H1 (cell line): ENCODE measurements at regions not wholly inside any gene's neighbourhood (a gene's known extent, or its start where the extent isn't known, plus 50 kb on each side); places are given as distances from the start of the nearest gene placed in this dataset.

Experiments used
- CTCF ChIA-PET: fragments of 300-600 bp; sonication (Branson Sonifier 250); formaldehyde crosslinking; loops from one replicate; lab custom pipeline; 2021; ENCODE audit not compliant: partially characterized antibody; lab: Charles Lee
- POLR2A ChIA-PET: fragments of 300-600 bp; sonication (Branson Sonifier 250); formaldehyde crosslinking; loops from one replicate; lab custom pipeline; 2021; ENCODE audit warnings: inconsistent platforms; ENCODE audit not compliant: partially characterized antibody; lab: Charles Lee
- DNase-seq, 2 experiments: peaks; one replicate each; pipeline versions ENCODE4 v3.0.0 to v3.0.0-alpha.2; 2010 to 2022; ENCODE audit warnings: low spot score in 2 of 2, low read depth in 1 of 2, mixed read lengths in 1 of 2
- FAIRE-seq: peaks from 2 replicates; lab custom pipeline; 2011; peaks lifted over from hg19 to GRCh38; lab: Jason Lieb, UNC
- H2AFZ ChIP-seq: 2 replicates; pipeline ENCODE4 v1.8.1; 2012; ENCODE audit warnings: low read length, inconsistent platforms
- H2AK5ac ChIP-seq: 2 replicates; pipeline ENCODE4 v1.6.1; 2013; ENCODE audit warnings: low read depth, low read length
- H2BK120ac ChIP-seq: replicated peaks from 2 replicates; pipeline ENCODE3; 2013; ENCODE audit warnings: low read depth, low read length, inconsistent platforms
- H2BK12ac ChIP-seq: 2 replicates; pipeline ENCODE4 v1.6.1; 2013; ENCODE audit warnings: low read depth, low read length
- H2BK15ac ChIP-seq: 2 replicates; pipeline ENCODE4 v1.6.1; 2013; ENCODE audit warnings: low read length
- H2BK20ac ChIP-seq: 2 replicates; pipeline ENCODE4 v1.6.1; 2013; ENCODE audit warnings: low read length
- H2BK5ac ChIP-seq: 2 replicates; pipeline ENCODE4 v1.6.1; 2013; ENCODE audit warnings: low read depth, low read length
- H3K14ac ChIP-seq: 2 replicates; pipeline ENCODE4 v1.6.1; 2013; ENCODE audit warnings: inconsistent platforms; ENCODE audit not compliant: insufficient read length
- H3K18ac ChIP-seq: 2 replicates; pipeline ENCODE4 v1.6.1; 2013; ENCODE audit warnings: low read length; ENCODE audit errors: extremely low read depth
- H3K23ac ChIP-seq: 2 replicates; pipeline ENCODE4 v1.6.1; 2013; ENCODE audit warnings: inconsistent platforms; ENCODE audit not compliant: insufficient read length
- H3K23me2 ChIP-seq: 2 replicates; pipeline ENCODE4 v1.6.1; 2013; ENCODE audit warnings: low read depth, low read length
- H3K27ac ChIP-seq: 2 replicates; pipeline ENCODE4 v1.6.1; 2011; ENCODE audit warnings: low read depth, low read length, inconsistent platforms
- H3K27me3 ChIP-seq, 4 experiments: replicated peaks in 1 of 4; 1 replicate in 1 of 4; 2 replicates in 3 of 4; pipeline versions ENCODE4 v1.6.1 to v1.8.1; 2011 to 2013; ENCODE audit warnings: low read length in 3 of 4, mild to moderate bottlenecking in 3 of 4, inconsistent platforms in 2 of 4, mixed read lengths in 2 of 4, moderate library complexity in 1 of 4; ENCODE audit not compliant: control insufficient read depth in 3 of 4, insufficient read depth in 3 of 4; ENCODE audit errors: extremely low read depth in 1 of 4
- H3K36me3 ChIP-seq, 4 experiments: 2 replicates each; pipeline versions ENCODE4 v1.6.1 to v1.8.1; 2011 to 2013; ENCODE audit warnings: mild to moderate bottlenecking in 4 of 4, low read length in 3 of 4, moderate library complexity in 2 of 4, control low read depth in 1 of 4, inconsistent platforms in 1 of 4; ENCODE audit not compliant: insufficient read depth in 4 of 4, control insufficient read depth in 2 of 4
- H3K4ac ChIP-seq: replicated peaks from 2 replicates; pipeline ENCODE3; 2013; ENCODE audit warnings: low read length, low read depth, mixed read lengths, inconsistent platforms; ENCODE audit not compliant: insufficient read length
- H3K4me1 ChIP-seq, 4 experiments: replicated peaks in 1 of 4; 1 replicate in 1 of 4; 2 replicates in 3 of 4; pipeline versions ENCODE4 v1.6.1 to v1.8.1; 2011 to 2013; ENCODE audit warnings: low read length in 3 of 4, inconsistent platforms in 2 of 4, mixed read lengths in 1 of 4; ENCODE audit not compliant: insufficient read depth in 4 of 4, control insufficient read depth in 3 of 4
- H3K4me2 ChIP-seq, 2 experiments: 2 replicates each; pipeline versions ENCODE4 v1.6.1 to v1.8.1; 2011 to 2013; ENCODE audit warnings: low read depth in 2 of 2, low read length in 2 of 2, control low read depth in 1 of 2, inconsistent platforms in 1 of 2, mild to moderate bottlenecking in 1 of 2; ENCODE audit not compliant: insufficient read depth in 1 of 2
- H3K4me3 ChIP-seq, 4 experiments: fragments of 200-600, 300-600 bp in 1 of 4; sonication (generic), shearing (Covaris generic), sonication (Bioruptor Twin) in 1 of 4; 2 replicates each; pipeline versions ENCODE4 v1.5.1 to v1.8.1; 2011 to 2016; ENCODE audit warnings: low read length in 4 of 4, low read depth in 3 of 4, control low read depth in 2 of 4, inconsistent platforms in 2 of 4, mild to moderate bottlenecking in 2 of 4, mixed read lengths in 1 of 4, moderate library complexity in 1 of 4; ENCODE audit not compliant: insufficient read depth in 2 of 4; ENCODE audit errors: extremely low read depth in 1 of 4
- H3K56ac ChIP-seq: replicated peaks from 2 replicates; pipeline ENCODE3; 2013; ENCODE audit warnings: low read depth, mild to moderate bottlenecking, mixed read lengths, low read length, inconsistent platforms; ENCODE audit not compliant: insufficient read length
- H3K79me1 ChIP-seq: 2 replicates; pipeline ENCODE4 v1.6.1; 2013; ENCODE audit warnings: low read depth, low read length, control low read depth
- H3K79me2 ChIP-seq, 2 experiments: 2 replicates each; pipeline versions ENCODE4 v1.6.1 to v1.8.1; 2012 to 2013; ENCODE audit warnings: low read length in 2 of 2, mild to moderate bottlenecking in 2 of 2, inconsistent platforms in 1 of 2; ENCODE audit not compliant: insufficient read depth in 2 of 2, control insufficient read depth in 1 of 2
- H3K9ac ChIP-seq, 4 experiments: replicated peaks in 1 of 4; 1 replicate in 1 of 4; 2 replicates in 3 of 4; pipeline versions ENCODE4 v1.6.1 to v1.8.1; 2011 to 2013; ENCODE audit warnings: low read depth in 3 of 4, low read length in 3 of 4, control low read depth in 2 of 4, mild to moderate bottlenecking in 2 of 4, moderate library complexity in 2 of 4, inconsistent platforms in 1 of 4; ENCODE audit errors: extremely low read depth in 1 of 4
- H3K9me3 ChIP-seq, 2 experiments: 2 replicates each; pipeline versions ENCODE4 v1.6.1 to v1.8.1; 2012 to 2013; ENCODE audit warnings: mild to moderate bottlenecking in 2 of 2, moderate library complexity in 2 of 2, control low read depth in 1 of 2, inconsistent platforms in 1 of 2, low read depth in 1 of 2, low read length in 1 of 2, mixed read lengths in 1 of 2; ENCODE audit not compliant: insufficient read depth in 2 of 2
- H4K20me1 ChIP-seq, 2 experiments: replicated peaks in 1 of 2; 2 replicates each; pipeline versions ENCODE3 to v1.8.1; 2011 to 2013; ENCODE audit warnings: inconsistent platforms in 2 of 2, low read length in 2 of 2, mild to moderate bottlenecking in 1 of 2; ENCODE audit not compliant: insufficient read depth in 2 of 2, control insufficient read depth in 1 of 2
- H4K5ac ChIP-seq: 2 replicates; pipeline ENCODE4 v1.6.1; 2013; ENCODE audit warnings: low read length, low read depth, mixed read lengths, inconsistent platforms; ENCODE audit not compliant: insufficient read length
- H4K8ac ChIP-seq: 2 replicates; pipeline ENCODE4 v1.8.0; 2013; ENCODE audit warnings: mild to moderate bottlenecking, moderate library complexity, low read length, inconsistent platforms; ENCODE audit not compliant: insufficient read depth; ENCODE audit errors: extremely low read depth
- H4K91ac ChIP-seq: replicated peaks from 2 replicates; pipeline ENCODE3; 2013; ENCODE audit warnings: low read length, mixed read lengths, inconsistent platforms; ENCODE audit not compliant: insufficient read length
- ASH2L ChIP-seq: fragments of 200-600, 300-600 bp; sonication (generic); IDR thresholded peaks from one replicate; pipeline ENCODE4 v1.7.1; 2017; ENCODE audit warnings: low read length
- CBX5 ChIP-seq: fragments of 300-800, 300-1000 bp; sonication (generic); IDR thresholded peaks from 2 replicates; pipeline ENCODE4 v1.7.1; 2016; ENCODE audit warnings: antibody characterized with exemption, low read length, low read depth
- CREB1 ChIP-seq: IDR thresholded peaks from 2 replicates; pipeline ENCODE4 v1.6.1; 2012; ENCODE audit warnings: inconsistent platforms
- EP300 ChIP-seq, 2 experiments: IDR thresholded peaks; 1 replicate in 1 of 2; 2 replicates in 1 of 2; pipeline ENCODE4 v1.6.1; 2011 to 2012; ENCODE audit warnings: low read depth in 2 of 2, low read length in 2 of 2, mild to moderate bottlenecking in 2 of 2, borderline replicate concordance in 1 of 2, inconsistent platforms in 1 of 2, moderate library complexity in 1 of 2
- GABPA ChIP-seq: IDR thresholded peaks from 2 replicates; pipeline ENCODE4 v1.6.1; 2011; ENCODE audit warnings: mild to moderate bottlenecking, low read length, moderate library complexity, borderline replicate concordance; ENCODE audit not compliant: insufficient read depth
- HDAC2 ChIP-seq, 2 experiments: fragments of 300-600 bp in 1 of 2; sonication (generic) in 1 of 2; IDR thresholded peaks; 2 replicates each; pipeline ENCODE4 v1.6.1; 2011 to 2012; ENCODE audit warnings: low read depth in 2 of 2, low read length in 2 of 2, mild to moderate bottlenecking in 2 of 2, moderate library complexity in 2 of 2, borderline replicate concordance in 1 of 2, inconsistent platforms in 1 of 2
- JUND ChIP-seq: IDR thresholded peaks from 2 replicates; pipeline ENCODE4 v1.6.1; 2011; ENCODE audit warnings: mild to moderate bottlenecking, improper control_type of control experiment, low read length
- RFX5 ChIP-seq: IDR thresholded peaks from 2 replicates; pipeline ENCODE4 v1.6.1; 2011; ENCODE audit warnings: low read depth, low read length, improper control_type of control experiment, borderline replicate concordance
- SAP30 ChIP-seq: fragments of 300-600 bp; sonication (generic); IDR thresholded peaks from 2 replicates; pipeline ENCODE4 v1.7.1; 2012; ENCODE audit warnings: low read length, moderate library complexity, mild to moderate bottlenecking, inconsistent platforms; ENCODE audit not compliant: insufficient read depth, insufficient replicate concordance
- SP1 ChIP-seq: IDR thresholded peaks from 2 replicates; pipeline ENCODE4 v1.6.1; 2011; ENCODE audit warnings: low read depth, low read length
- WGBS, 2 experiments: shearing (Covaris generic) in 1 of 2; methylation state at CpG; one replicate each; pipeline versions ENCODE4 v1.1.6 to v1.1.7; 2013 to 2015; ENCODE audit warnings: low lambda C conversion rate in 2 of 2, mixed read lengths in 2 of 2, inconsistent platforms in 1 of 2, low coverage in 1 of 2, missing lambda C conversion rate in 1 of 2; ENCODE audit not compliant: insufficient replicate concordance in 2 of 2, insufficient coverage in 1 of 2, insufficient read length in 1 of 2; ENCODE audit errors: extremely low coverage in 1 of 2, missing lambda C conversion rate in 1 of 2; 5-methylcytosine and 5-hydroxymethylcytosine counted together
- TF ChIP-seq, protein P1 (sequence below): IDR thresholded peaks from 2 replicates; pipeline ENCODE4 v1.6.1; 2012; ENCODE audit warnings: low read length, inconsistent platforms

DNA sequence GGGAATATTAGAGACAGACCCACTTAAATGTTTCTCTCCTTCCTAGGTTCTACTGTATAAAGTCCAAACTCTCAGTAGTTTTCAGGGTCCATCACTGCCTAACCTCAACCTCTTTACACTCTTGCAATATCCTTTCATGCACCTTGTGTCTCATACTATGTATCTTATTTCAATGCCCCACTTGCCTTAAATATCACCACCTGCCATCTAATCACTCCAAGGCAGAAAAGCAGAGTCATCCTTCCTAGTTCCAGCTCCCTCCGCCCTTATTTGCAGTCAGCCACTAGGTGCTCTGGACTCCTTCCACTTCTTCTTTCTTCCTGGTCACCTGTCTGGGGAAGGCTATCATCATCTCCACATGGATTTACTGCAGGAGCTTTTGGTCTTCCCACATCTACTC lies 322.0 kb downstream of the MFSD1 start:
- no peak overlapping the region for H3K4me2 ChIP-seq
- H3K4me1 ChIP-seq = no peaks in the 10 kb centered on the region
- no peak overlapping the region for H3K4ac ChIP-seq
- WGBS, 2 experiments = 100% methylated on average over 1 of the region's 1 CpG; no CpG with 5 or more reads in 1 of the 2 experiments
- FAIRE-seq (no peak), DNase-seq (no peak)
- ChIA-PET CTCF (interaction anchor here (1.1 to 2.0 kb wide), 5 partner anchors 10 to 363 kb away, joined by 3 to 12 read pairs (median 3); no protein-coding TSS in a partner anchor), POLR2A (no interaction called here)
- H2AFZ ChIP-seq = no peak overlapping the region
- no peak overlapping the region for H3K27ac ChIP-seq
- no peak overlapping the region for H2BK20ac ChIP-seq
- H3K79me2 ChIP-seq = no peaks in the 10 kb centered on the region
- no peaks in the 10 kb centered on the region for H3K27me3 ChIP-seq
- no peak overlapping the region for H4K5ac ChIP-seq
- H3K14ac ChIP-seq = no peak overlapping the region
- no peaks in the 10 kb centered on the region for H3K23me2 ChIP-seq
- H2BK120ac ChIP-seq = no peak overlapping the region
- H4K20me1 ChIP-seq = no peaks in the 10 kb centered on the region
- H3K9me3 ChIP-seq = no peaks in the 10 kb centered on the region
- no peak overlapping the region for H3K9ac ChIP-seq
- no peaks in the 10 kb centered on the region for H3K79me1 ChIP-seq
- H3K4me3 ChIP-seq = no peak overlapping the region
- H4K91ac ChIP-seq = no peak overlapping the region
- no peak overlapping the region for H3K18ac ChIP-seq
- H3K36me3 ChIP-seq = no peaks in the 10 kb centered on the region
- no peak overlapping the region for H2BK15ac ChIP-seq
- H2BK5ac ChIP-seq = no peak overlapping the region
- H4K8ac ChIP-seq = no peak overlapping the region
- no peak overlapping the region for H2BK12ac ChIP-seq
- no peak overlapping the region for H2AK5ac ChIP-seq
- no peak overlapping the region for H3K56ac ChIP-seq
- no peak overlapping the region for H3K23ac ChIP-seq
- TF ChIP-seq, protein P1, sequence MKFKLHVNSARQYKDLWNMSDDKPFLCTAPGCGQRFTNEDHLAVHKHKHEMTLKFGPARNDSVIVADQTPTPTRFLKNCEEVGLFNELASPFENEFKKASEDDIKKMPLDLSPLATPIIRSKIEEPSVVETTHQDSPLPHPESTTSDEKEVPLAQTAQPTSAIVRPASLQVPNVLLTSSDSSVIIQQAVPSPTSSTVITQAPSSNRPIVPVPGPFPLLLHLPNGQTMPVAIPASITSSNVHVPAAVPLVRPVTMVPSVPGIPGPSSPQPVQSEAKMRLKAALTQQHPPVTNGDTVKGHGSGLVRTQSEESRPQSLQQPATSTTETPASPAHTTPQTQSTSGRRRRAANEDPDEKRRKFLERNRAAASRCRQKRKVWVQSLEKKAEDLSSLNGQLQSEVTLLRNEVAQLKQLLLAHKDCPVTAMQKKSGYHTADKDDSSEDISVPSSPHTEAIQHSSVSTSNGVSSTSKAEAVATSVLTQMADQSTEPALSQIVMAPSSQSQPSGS = no peak
- TF ChIP-seq ASH2L (no peak), RFX5 (no peak), CREB1 (no peak), GABPA (no peak), EP300 (IDR thresholded peaks at IDR 0.05; ENCODE audit: borderline replicate concordance in 1 of 2, low read depth in 2 of 2, low read length in 2 of 2) (no peak), JUND (no peak), SAP30 (no peak), CBX5 (no peak), SP1 (no peak), HDAC2 (IDR thresholded peaks at IDR 0.05; ENCODE audit: borderline replicate concordance in 1 of 2, low read depth in 2 of 2, low read length in 2 of 2) (no peak)
